A549 (cell line): ENCODE measurements at regions not wholly inside any gene's neighbourhood (a gene's known extent, or its start where the extent isn't known, plus 50 kb on each side); places are given as distances from the start of the nearest gene placed in this dataset.

Source experiments
- ATAC-seq, 2 experiments: fragments of 200-7000 bp in 1 of 2; fragments of >200 bp in 1 of 2; cut with Nextera tagmentation in 1 of 2; cut with Tn5 transposase in 1 of 2; 3 replicates each; pipeline versions ENCODE4 v1.8.0 to v1.9.1; 2018 to 2020; ENCODE audit warnings: mild to moderate bottlenecking in 1 of 2, moderate library complexity in 1 of 2
- CTCF ChIA-PET: fragments of 300-600 bp; sonication (Branson Sonifier 250); formaldehyde crosslinking; extraction: SDS; loops from one replicate; lab custom pipeline; 2021; ENCODE audit warnings: antibody characterized with exemption, inconsistent platforms; lab: Yijun Ruan, JAX
- POLR2A ChIA-PET: fragments of 350-600 bp; formaldehyde crosslinking; extraction: SDS; loops from one replicate; lab custom pipeline; 2021; ENCODE audit warnings: antibody characterized with exemption, inconsistent platforms; lab: Yijun Ruan, JAX
- DNase-seq, 2 experiments: peaks; one replicate each; pipeline versions ENCODE4 v3.0.0 to v3.0.0-alpha.2; 2011 to 2016; ENCODE audit warnings: low read depth in 1 of 2, low spot score in 1 of 2
- FAIRE-seq: peaks from 2 replicates; lab custom pipeline; 2011; peaks lifted over from hg19 to GRCh38; lab: Jason Lieb, UNC
- H3K27ac ChIP-seq, 2 experiments: fragments of >200 bp; sonication (Bioruptor Twin); formaldehyde crosslinking; 3 replicates each; pipeline ENCODE4 v1.5.1; 2016 to 2017
- H3K4me1 ChIP-seq: fragments of >200 bp; sonication (Bioruptor Twin); formaldehyde crosslinking; 3 replicates; pipeline ENCODE4 v1.6.1; 2016
- H3K4me2 ChIP-seq: fragments of >200 bp; sonication (Bioruptor Twin); formaldehyde crosslinking; 3 replicates; pipeline ENCODE4 v1.6.1; 2016
- H3K4me3 ChIP-seq: fragments of >200 bp; sonication (Bioruptor Twin); formaldehyde crosslinking; 3 replicates; pipeline ENCODE4 v1.5.1; 2016
- H3K9me3 ChIP-seq: fragments of >200 bp; sonication (Bioruptor Twin); formaldehyde crosslinking; 3 replicates; pipeline ENCODE4 v1.6.1; 2016
- BHLHE40 ChIP-seq: IDR thresholded peaks from 2 replicates; pipeline ENCODE4 v1.6.1; 2012; ENCODE audit warnings: low read depth, low read length, inconsistent platforms
- CHD2 ChIP-seq: fragments of 150-350 bp; IDR thresholded peaks from 2 replicates; pipeline ENCODE4 v1.6.1; 2014; ENCODE audit warnings: low read length; ENCODE audit not compliant: partially characterized antibody
- CHD4 ChIP-seq: fragments of 200-600 bp; sonication (generic); IDR thresholded peaks from 2 replicates; pipeline ENCODE4 v1.6.1; 2016; ENCODE audit warnings: antibody characterized with exemption, mild to moderate bottlenecking, borderline replicate concordance
- FOSB ChIP-seq: fragments of 250-450 bp; sonication (Bioruptor Pico); IDR thresholded peaks from 2 replicates; pipeline ENCODE4 v1.5.0; 2020; ENCODE audit warnings: mild to moderate bottlenecking, moderate library complexity
- FOSL2 ChIP-seq, 2 experiments: fragments of 450-650 bp in 1 of 2; fragments of >200 bp in 1 of 2; sonication (Bioruptor Twin) in 1 of 2; formaldehyde crosslinking; IDR thresholded peaks; 2 replicates each; pipeline versions ENCODE4 v1.5.0 to v1.6.1; 2016 to 2020; ENCODE audit warnings: mild to moderate bottlenecking in 1 of 2, moderate library complexity in 1 of 2
- FOXS1 ChIP-seq: fragments of 250-450 bp; sonication (Bioruptor Pico); IDR thresholded peaks from 2 replicates; pipeline ENCODE4 v1.5.0; 2020; ENCODE audit warnings: mild to moderate bottlenecking, moderate library complexity
- HOXB13 ChIP-seq: fragments of 250-450 bp; sonication (Bioruptor Pico); IDR thresholded peaks from 2 replicates; pipeline ENCODE4 v1.5.0; 2020; ENCODE audit warnings: low read depth, mild to moderate bottlenecking, moderate library complexity
- JUNB ChIP-seq: fragments of >200 bp; sonication (Bioruptor Twin); formaldehyde crosslinking; IDR thresholded peaks from 2 replicates; pipeline ENCODE4 v1.6.1; 2016
- KDM1A ChIP-seq: fragments of 200-600 bp; sonication (generic); IDR thresholded peaks from 2 replicates; pipeline ENCODE4 v1.6.1; 2016; ENCODE audit warnings: low read depth, mild to moderate bottlenecking
- KDM5A ChIP-seq: fragments of 200-600 bp; sonication (generic); IDR thresholded peaks from 2 replicates; pipeline ENCODE4 v1.6.1; 2016; ENCODE audit warnings: antibody characterized with exemption, mild to moderate bottlenecking
- MAFK ChIP-seq: fragments of 450-650 bp; IDR thresholded peaks from 2 replicates; pipeline ENCODE4 v1.6.1; 2014; ENCODE audit not compliant: partially characterized antibody
- MAZ ChIP-seq: fragments of 150-350 bp; IDR thresholded peaks from 2 replicates; pipeline ENCODE4 v1.6.1; 2014; ENCODE audit warnings: antibody characterized with exemption, low read depth, low read length, borderline replicate concordance
- MYC ChIP-seq: IDR thresholded peaks from 2 replicates; pipeline ENCODE4 v1.6.1; 2012; ENCODE audit warnings: mild to moderate bottlenecking, inconsistent platforms, low read length, improper control_type of control experiment, borderline replicate concordance
- NFE2L2 ChIP-seq: fragments of 150-350 bp; conservative IDR thresholded peaks from 2 replicates; pipeline ENCODE4 v1.6.1; 2014; ENCODE audit warnings: low read length
- POLR2AphosphoS2 ChIP-seq: conservative IDR thresholded peaks from 2 replicates; pipeline ENCODE4 v1.6.1; 2012; ENCODE audit warnings: low read length, improper control_type of control experiment, inconsistent platforms
- RAD21 ChIP-seq, 2 experiments: fragments of >200 bp in 1 of 2; sonication (Bioruptor Twin) in 1 of 2; formaldehyde crosslinking in 1 of 2; IDR thresholded peaks in 1 of 2; conservative IDR thresholded peaks in 1 of 2; 2 replicates in 1 of 2; 3 replicates in 1 of 2; pipeline ENCODE4 v1.6.1; 2012 to 2018; ENCODE audit warnings: inconsistent platforms in 1 of 2
- RFX5 ChIP-seq: fragments of 450-650 bp; IDR thresholded peaks from 2 replicates; pipeline ENCODE4 v1.7.1; 2014; ENCODE audit warnings: antibody characterized with exemption, mild to moderate bottlenecking, moderate library complexity
- SMC3 ChIP-seq: fragments of >200 bp; sonication (Bioruptor Twin); formaldehyde crosslinking; IDR thresholded peaks from 3 replicates; pipeline ENCODE4 v1.6.1; 2018; ENCODE audit warnings: inconsistent platforms
- TP53 ChIP-seq: fragments of 250-450 bp; sonication (Bioruptor Pico); IDR thresholded peaks from 2 replicates; pipeline ENCODE4 v1.5.0; 2021; ENCODE audit warnings: mild to moderate bottlenecking, moderate library complexity
- ZC3H11A ChIP-seq: fragments of 450-650 bp; IDR thresholded peaks from 2 replicates; pipeline ENCODE4 v1.6.1; 2014; ENCODE audit warnings: antibody characterized with exemption, mild to moderate bottlenecking
- ZSCAN20 ChIP-seq: fragments of 250-450 bp; sonication (Bioruptor Pico); IDR thresholded peaks from 2 replicates; pipeline ENCODE4 v1.8.0; 2022; ENCODE audit warnings: mild to moderate bottlenecking, moderate library complexity
- WGBS: methylation state at CpG from one replicate; pipeline ENCODE4 v1.1.6; 2017; ENCODE audit errors: missing lambda C conversion rate; 5-methylcytosine and 5-hydroxymethylcytosine counted together
- TF ChIP-seq, protein P1 (sequence below): fragments of 250-450 bp; sonication (Bioruptor Pico); IDR thresholded peaks from 2 replicates; pipeline ENCODE4 v1.5.0; 2020; ENCODE audit warnings: low read depth, mild to moderate bottlenecking, moderate library complexity
- TF ChIP-seq, protein P2 (sequence below): fragments of 250-450 bp; sonication (Bioruptor Pico); IDR thresholded peaks from 2 replicates; pipeline ENCODE4 v1.5.0; 2021; ENCODE audit warnings: mild to moderate bottlenecking, moderate library complexity, borderline replicate concordance
- TF ChIP-seq, protein P3 (sequence below): fragments of >200 bp; sonication (Bioruptor Twin); formaldehyde crosslinking; IDR thresholded peaks from 3 replicates; pipeline ENCODE4 v1.5.1; 2016

DNA sequence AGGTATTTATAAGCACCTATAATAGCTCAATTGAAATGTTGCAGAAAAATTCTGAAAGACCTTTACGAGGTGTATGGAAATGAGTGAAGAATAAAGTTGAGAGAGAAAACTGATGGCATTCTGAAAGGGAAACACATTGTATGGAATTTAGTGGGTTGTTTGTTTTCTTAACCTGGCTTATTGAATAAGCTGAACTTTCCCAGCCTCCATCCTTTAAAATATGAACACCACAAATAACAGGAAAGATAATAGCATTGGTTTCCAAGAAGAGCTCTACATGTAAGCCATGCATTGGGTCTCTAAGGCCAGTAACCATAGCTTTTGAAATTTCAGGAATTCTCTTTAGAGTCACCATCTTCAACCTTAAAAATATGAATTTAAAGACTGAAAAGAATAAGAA is 709.0 kb downstream of the USP25 start:
- DNase-seq (no peak), ATAC-seq (no peak), FAIRE-seq (no peak)
- Histone ChIP-seq H3K4me1 (no peaks in the 10 kb centered on the region), H3K4me2 (no peak overlapping the region), H3K4me3 (no peak overlapping the region), H3K9me3 (no peaks in the 10 kb centered on the region), H3K27ac (no peak overlapping the region)
- POLR2A ChIA-PET = no interaction called here
- WGBS = 92% methylated on average over 1 of the region's 1 CpG
- CTCF ChIA-PET = no interaction called here
- TF ChIP-seq KDM1A (no peak), TP53 (CRISPR knock-in tag) (no peak), FOSL2 (IDR thresholded peaks at IDR 0.05) (no peak), FOSL2 (CRISPR knock-in tag; IDR thresholded peaks at IDR 0.05) (no peak), JUNB (no peak), RAD21 (conservative IDR thresholded peaks at IDR 0.05 in 1 of 2, IDR thresholded peaks at IDR 0.05 in 1 of 2) (no peak), POLR2AphosphoS2 (no peak), BHLHE40 (no peak), MAZ (no peak), NFE2L2 (no peak), CHD2 (no peak), MAFK (no peak), KDM5A (no peak), FOSB (CRISPR knock-in tag) (no peak), MYC (no peak)
- TF ChIP-seq, protein P1, sequence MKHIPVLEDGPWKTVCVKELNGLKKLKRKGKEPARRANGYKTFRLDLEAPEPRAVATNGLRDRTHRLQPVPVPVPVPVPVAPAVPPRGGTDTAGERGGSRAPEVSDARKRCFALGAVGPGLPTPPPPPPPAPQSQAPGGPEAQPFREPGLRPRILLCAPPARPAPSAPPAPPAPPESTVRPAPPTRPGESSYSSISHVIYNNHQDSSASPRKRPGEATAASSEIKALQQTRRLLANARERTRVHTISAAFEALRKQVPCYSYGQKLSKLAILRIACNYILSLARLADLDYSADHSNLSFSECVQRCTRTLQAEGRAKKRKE (CRISPR knock-in tag) = no peak
- TF ChIP-seq, protein P2, sequence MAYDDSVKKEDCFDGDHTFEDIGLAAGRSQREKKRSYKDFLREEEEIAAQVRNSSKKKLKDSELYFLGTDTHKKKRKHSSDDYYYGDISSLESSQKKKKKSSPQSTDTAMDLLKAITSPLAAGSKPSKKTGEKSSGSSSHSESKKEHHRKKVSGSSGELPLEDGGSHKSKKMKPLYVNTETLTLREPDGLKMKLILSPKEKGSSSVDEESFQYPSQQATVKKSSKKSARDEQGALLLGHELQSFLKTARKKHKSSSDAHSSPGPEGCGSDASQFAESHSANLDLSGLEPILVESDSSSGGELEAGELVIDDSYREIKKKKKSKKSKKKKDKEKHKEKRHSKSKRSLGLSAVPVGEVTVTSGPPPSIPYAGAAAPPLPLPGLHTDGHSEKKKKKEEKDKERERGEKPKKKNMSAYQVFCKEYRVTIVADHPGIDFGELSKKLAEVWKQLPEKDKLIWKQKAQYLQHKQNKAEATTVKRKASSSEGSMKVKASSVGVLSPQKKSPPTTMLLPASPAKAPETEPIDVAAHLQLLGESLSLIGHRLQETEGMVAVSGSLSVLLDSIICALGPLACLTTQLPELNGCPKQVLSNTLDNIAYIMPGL (CRISPR knock-in tag) = no peak

DNA sequence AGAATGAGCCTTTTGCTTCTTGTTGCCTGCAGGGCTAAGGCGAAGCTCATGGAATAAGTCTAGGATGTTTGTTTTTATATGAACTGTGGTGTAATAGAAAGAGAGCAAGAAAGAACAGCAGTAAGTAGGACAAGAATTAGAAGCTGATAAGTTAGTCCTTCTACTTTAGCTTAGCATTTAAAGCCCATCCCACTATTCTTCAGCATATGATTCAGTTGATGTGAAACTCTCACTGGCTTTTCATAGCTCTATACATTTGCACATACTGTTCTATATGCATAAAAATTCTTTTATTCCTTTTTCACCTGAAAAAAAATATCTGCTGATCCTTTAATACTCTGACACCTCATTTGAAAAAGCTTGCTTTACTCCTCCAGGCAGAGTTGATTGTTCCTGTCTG is 712.0 kb downstream of the USP25 start:
- DNase-seq (no peak), ATAC-seq (no peak)
- no peak overlapping the region for H3K4me3 ChIP-seq
- CTCF ChIA-PET = no interaction called here
- TF ChIP-seq CHD4 = no peak
- TF ChIP-seq HOXB13 (CRISPR knock-in tag) = no peak
- TF ChIP-seq, all 56 proteins: peak for 0
- Histone ChIP-seq H3K4me2 (no peak overlapping the region), H3K9me3 (no peaks in the 10 kb centered on the region), H3K4me1 (no peaks in the 10 kb centered on the region), H3K27ac (no peak overlapping the region)
- whole genome bisulfite sequencing = 89% methylated on average over 1 of the region's 1 CpG
- POLR2A ChIA-PET = no interaction called here
- FAIRE-seq = no peak

DNA sequence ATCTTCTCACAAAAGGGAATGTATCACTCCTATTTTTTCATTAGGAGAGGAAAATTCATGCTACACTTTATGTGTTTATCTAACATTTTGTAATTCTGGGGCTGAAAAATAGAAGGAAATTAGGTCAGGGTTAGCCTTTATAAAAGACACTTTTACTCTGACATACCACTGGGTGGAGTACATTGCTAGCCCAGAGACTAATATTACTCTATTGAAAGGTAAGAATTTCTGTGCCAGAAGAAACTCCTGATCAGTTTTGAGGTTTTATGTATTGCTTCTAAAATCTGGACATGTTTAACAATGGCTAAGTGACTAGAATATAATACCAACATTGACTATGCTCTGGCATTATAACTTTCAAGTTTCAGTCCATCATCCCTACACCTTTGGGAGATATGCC is 724.6 kb downstream of the USP25 start:
- Histone ChIP-seq H3K4me3 (no peak overlapping the region), H3K9me3 (no peaks in the 10 kb centered on the region), H3K4me2 (no peak overlapping the region), H3K4me1 (no peaks in the 10 kb centered on the region), H3K27ac (no peak overlapping the region)
- FAIRE-seq (no peak), DNase-seq (peak in 1 of 2 experiments; percentile 3), ATAC-seq (peak in 1 of 2 experiments; percentile 50; a peak in 1 of 6 replicates)
- ChIA-PET CTCF (no interaction called here), POLR2A (no interaction called here)
- TF ChIP-seq ZC3H11A (no peak), RAD21 (conservative IDR thresholded peaks at IDR 0.05 in 1 of 2, IDR thresholded peaks at IDR 0.05 in 1 of 2) (peak; percentile 37 to 47; a peak in 4 of 5 replicates), SMC3 (peak; percentile 37; the same call in 2 of the 3 replicates), FOXS1 (no peak), RFX5 (no peak), ZSCAN20 (CRISPR knock-in tag) (no peak), MAZ (no peak)
- TF ChIP-seq, protein P3, sequence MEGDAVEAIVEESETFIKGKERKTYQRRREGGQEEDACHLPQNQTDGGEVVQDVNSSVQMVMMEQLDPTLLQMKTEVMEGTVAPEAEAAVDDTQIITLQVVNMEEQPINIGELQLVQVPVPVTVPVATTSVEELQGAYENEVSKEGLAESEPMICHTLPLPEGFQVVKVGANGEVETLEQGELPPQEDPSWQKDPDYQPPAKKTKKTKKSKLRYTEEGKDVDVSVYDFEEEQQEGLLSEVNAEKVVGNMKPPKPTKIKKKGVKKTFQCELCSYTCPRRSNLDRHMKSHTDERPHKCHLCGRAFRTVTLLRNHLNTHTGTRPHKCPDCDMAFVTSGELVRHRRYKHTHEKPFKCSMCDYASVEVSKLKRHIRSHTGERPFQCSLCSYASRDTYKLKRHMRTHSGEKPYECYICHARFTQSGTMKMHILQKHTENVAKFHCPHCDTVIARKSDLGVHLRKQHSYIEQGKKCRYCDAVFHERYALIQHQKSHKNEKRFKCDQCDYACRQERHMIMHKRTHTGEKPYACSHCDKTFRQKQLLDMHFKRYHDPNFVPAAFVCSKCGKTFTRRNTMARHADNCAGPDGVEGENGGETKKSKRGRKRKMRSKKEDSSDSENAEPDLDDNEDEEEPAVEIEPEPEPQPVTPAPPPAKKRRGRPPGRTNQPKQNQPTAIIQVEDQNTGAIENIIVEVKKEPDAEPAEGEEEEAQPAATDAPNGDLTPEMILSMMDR = peak; percentile 31; the same call in 2 of the 3 replicates
